GM13976 (cell line): ENCODE measurements at regions not wholly inside any gene's neighbourhood (a gene's known extent, or its start where the extent isn't known, plus 50 kb on each side); places are given as distances from the start of the nearest gene placed in this dataset.

Experiments
- DNase-seq: peaks from one replicate; pipeline ENCODE4 v3.0.0; 2012; ENCODE audit warnings: low spot score
- CTCF ChIP-seq: IDR thresholded peaks from 2 replicates; pipeline ENCODE4 v1.5.1; 2012; ENCODE audit warnings: borderline replicate concordance, mild to moderate bottlenecking; ENCODE audit not compliant: insufficient read depth; ENCODE audit errors: extremely low read depth, missing control alignments, control extremely low read depth
- in situ Hi-C: fragments of 300-500 bp; cut with MboI; formaldehyde crosslinking; loops from one replicate; pipeline ENCODE4 v1.12.0; 2022; ENCODE audit warnings: low sequenced_read_pairs, mixed read lengths, inconsistent platforms; ENCODE audit not compliant: unreplicated experiment

- in situ Hi-C loops = no loop called here
- TF ChIP-seq CTCF = no peak
- no peak for DNase-seq
These were observed 71.1 kb downstream of the OSR1 start for GRCh38 chr2:19287324-19287723.

- TF ChIP-seq CTCF = no peak
- in situ Hi-C loops = no loop called here
- no peak for DNase-seq
These were observed 76.1 kb downstream of the OSR1 start for GRCh38 chr2:19282305-19282704.

GRCh38 chr2:19274439-19274838 is 84.0 kb downstream of the OSR1 start:
- no peak for TF ChIP-seq CTCF
- in situ Hi-C loops = no loop called here
- no peak for DNase-seq

- TF ChIP-seq CTCF = no peak
- in situ Hi-C loops = no loop called here
- no peak for DNase-seq
These were observed 85.4 kb downstream of the OSR1 start for GRCh38 chr2:19272941-19273470.

- TF ChIP-seq CTCF = no peak
- in situ Hi-C loops = no loop called here
- DNase-seq = no peak
These were observed 86.4 kb downstream of the OSR1 start for GRCh38 chr2:19272039-19272438.

- TF ChIP-seq CTCF = no peak
- in situ Hi-C loops = no loop called here
- no peak for DNase-seq
These were observed 93.6 kb downstream of the OSR1 start for GRCh38 chr2:19264852-19265251.

- TF ChIP-seq CTCF = no peak
- in situ Hi-C loops = no loop called here
- DNase-seq = no peak
These were observed 96.3 kb downstream of the OSR1 start for GRCh38 chr2:19262150-19262549.
